Superior temporal gyrus (tissue), 1 donor: ENCODE measurements at regions not wholly inside any gene's neighbourhood (a gene's known extent, or its start where the extent isn't known, plus 50 kb on each side); places are given as distances from the start of the nearest gene placed in this dataset.

Source experiments
- DNase-seq: peaks from one replicate; pipeline ENCODE4 v3.0.0-alpha.2; 2016; ENCODE audit errors: extremely low spot score

GRCh38 chr4:15370296-15370695 is 57.5 kb upstream of the C1QTNF7 start:
- no peak for DNase-seq

DNA sequence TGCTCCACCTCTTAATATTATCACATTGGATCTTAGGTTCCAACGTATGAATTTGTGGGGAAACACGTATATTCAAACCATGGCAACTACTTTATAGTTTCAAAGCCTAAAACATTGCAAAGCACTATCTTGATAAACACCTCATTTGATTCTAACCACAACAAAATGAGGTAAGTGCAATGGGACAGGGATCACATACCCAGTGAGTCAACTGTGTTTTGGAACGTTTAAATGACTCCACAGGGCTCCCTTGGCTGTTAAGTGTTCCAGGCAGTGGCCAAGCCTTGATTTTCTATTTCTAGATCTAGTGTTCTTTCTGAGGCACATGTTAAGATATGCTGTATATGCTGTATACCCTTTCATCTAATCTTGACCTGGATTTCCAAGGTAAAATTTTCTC is 54.5 kb upstream of the C1QTNF7 start:
- DNase-seq = no peak

- no peak for DNase-seq
Measured at GRCh38 chr4:15374656-15375055, 53.2 kb upstream of the C1QTNF7 start.

- no peak for DNase-seq
Measured at GRCh38 chr4:15375667-15376066, 52.2 kb upstream of the C1QTNF7 start.

DNA sequence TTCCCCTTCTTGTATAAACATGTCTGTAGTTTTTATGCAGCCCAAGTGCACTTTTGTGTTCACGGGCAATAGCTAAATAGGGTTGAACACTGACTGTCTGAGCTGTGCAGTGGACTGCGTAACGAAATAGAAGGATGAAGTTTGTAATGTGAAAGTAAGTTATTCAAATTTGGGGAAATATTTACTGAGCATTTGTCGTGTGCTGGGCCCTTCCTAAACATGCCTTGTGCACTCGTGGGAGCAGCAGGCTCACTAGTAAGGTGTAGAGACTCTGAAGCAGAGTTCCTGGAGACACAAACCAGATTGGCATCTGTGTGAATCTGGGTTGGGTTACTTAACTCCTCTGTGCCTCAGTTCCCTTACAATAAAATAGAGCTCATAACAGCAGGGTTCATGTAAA is 51.7 kb upstream of the C1QTNF7 start:
- no peak for DNase-seq

DNA sequence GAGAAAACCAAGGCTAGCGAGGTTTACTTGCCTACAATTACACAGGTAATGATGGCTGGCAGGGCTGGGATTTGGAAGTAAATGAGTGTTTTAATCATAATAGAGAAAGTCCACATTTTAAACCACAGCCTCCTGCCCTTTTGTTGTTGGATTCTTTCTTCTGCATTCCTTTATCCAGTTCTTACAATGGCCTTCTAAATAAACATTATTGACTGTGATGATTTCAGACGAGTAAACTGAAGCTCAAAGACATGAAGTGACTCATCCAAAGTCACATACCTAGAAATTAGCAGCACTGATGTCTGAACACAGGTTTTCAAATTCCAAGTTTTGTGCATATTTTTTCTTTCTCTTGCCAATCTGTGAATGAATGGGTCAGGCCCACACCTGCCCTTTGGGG is 51.2 kb upstream of the C1QTNF7 start:
- DNase-seq = no peak
